Left ventricle myocardium inferior (tissue), 1 donor: ENCODE measurements at regions not wholly inside any gene's neighbourhood (a gene's known extent, or its start where the extent isn't known, plus 50 kb on each side); places are given as distances from the start of the nearest gene placed in this dataset.

ENCODE experiments used
- DNase-seq: peaks from one replicate; pipeline ENCODE4 v3.0.0-alpha.2; 2020
- H3K27ac ChIP-seq: fragments of 200-600 bp; replicated peaks from 2 replicates; pipeline ENCODE4 v1.8.0; 2021
- H3K27me3 ChIP-seq: fragments of 200-600 bp; 2 replicates; pipeline ENCODE4 v1.8.0; 2021; ENCODE audit warnings: low read depth
- H3K36me3 ChIP-seq: fragments of 200-600 bp; 2 replicates; pipeline ENCODE4 v1.8.0; 2021
- H3K4me1 ChIP-seq: fragments of 200-600 bp; 2 replicates; pipeline ENCODE4 v1.8.0; 2021
- H3K4me3 ChIP-seq: fragments of 200-600 bp; 2 replicates; pipeline ENCODE4 v1.8.0; 2021; ENCODE audit warnings: mild to moderate bottlenecking, moderate library complexity
- H3K9me3 ChIP-seq: fragments of 200-600 bp; replicated peaks from 2 replicates; pipeline ENCODE4 v1.8.0; 2021
- CTCF ChIP-seq: fragments of 200-600 bp; IDR thresholded peaks from 2 replicates; pipeline ENCODE4 v1.8.0; 2021; ENCODE audit warnings: antibody characterized with exemption, mild to moderate bottlenecking, borderline replicate concordance
- intact Hi-C: fragments of 100-400 bp; cut with micrococcal nuclease; formaldehyde crosslinking; loops from one replicate; pipeline ENCODE4 v1.11.0; 2022
- donor health status: DM: no; HTN: yes; CAD: no; lungs with severe emphysema.

GRCh38 chr3:144369129-144369879, 397.7 kb downstream of the DIPK2A start:
- peaks cover 49% of the 10 kb centered on the region for H3K9me3 ChIP-seq
- no peaks in the 10 kb centered on the region for H3K36me3 ChIP-seq
- no peak overlapping the region for H3K27ac ChIP-seq

GRCh38 chr3:144375088-144375487, 403.5 kb downstream of the DIPK2A start:
- Histone ChIP-seq H3K36me3 (no peaks in the 10 kb centered on the region), H3K27me3 (no peaks in the 10 kb centered on the region), H3K4me1 (no peaks in the 10 kb centered on the region), H3K4me3 (no peak overlapping the region), H3K9me3 (peaks cover 41% of the 10 kb centered on the region), H3K27ac (no peak overlapping the region)
- no peak for TF ChIP-seq CTCF
- intact Hi-C loops: no loop called here
- no peak for DNase-seq

More at GRCh38 chr3:144369129-144369879, 397.7 kb downstream of the DIPK2A start:
- Histone ChIP-seq H3K4me3 (no peak overlapping the region), H3K4me1 (no peaks in the 10 kb centered on the region), H3K27me3 (no peaks in the 10 kb centered on the region)
- TF ChIP-seq CTCF: no peak
- intact Hi-C loops: no loop called here
- no peak for DNase-seq

GRCh38 chr3:144380849-144381248, 409.2 kb downstream of the DIPK2A start:
- no peak overlapping the region for H3K27ac ChIP-seq
- no peak for TF ChIP-seq CTCF
- DNase-seq: no peak
- no peaks in the 10 kb centered on the region for H3K4me1 ChIP-seq
- no peaks in the 10 kb centered on the region for H3K27me3 ChIP-seq
- intact Hi-C loops: no loop called here
- no peaks in the 10 kb centered on the region for H3K36me3 ChIP-seq
- peaks cover 18% of the 10 kb centered on the region for H3K9me3 ChIP-seq
- no peak overlapping the region for H3K4me3 ChIP-seq

- Histone ChIP-seq H3K4me1 (no peaks in the 10 kb centered on the region), H3K27me3 (no peaks in the 10 kb centered on the region), H3K27ac (no peak overlapping the region), H3K9me3 (peaks cover 16% of the 10 kb centered on the region), H3K4me3 (no peak overlapping the region), H3K36me3 (no peaks in the 10 kb centered on the region)
- intact Hi-C loops: no loop called here
- no peak for DNase-seq
- no peak for TF ChIP-seq CTCF
Measured at GRCh38 chr3:144381607-144382006, 410.0 kb downstream of the DIPK2A start.

- H3K4me3 ChIP-seq: no peak overlapping the region
- DNase-seq: no peak
- TF ChIP-seq CTCF: no peak
- no peaks in the 10 kb centered on the region for H3K4me1 ChIP-seq
- no peaks in the 10 kb centered on the region for H3K36me3 ChIP-seq
- H3K27me3 ChIP-seq: no peaks in the 10 kb centered on the region
- intact Hi-C loops: no loop called here
- no peak overlapping the region for H3K27ac ChIP-seq
- no peaks in the 10 kb centered on the region for H3K9me3 ChIP-seq
Measured at GRCh38 chr3:144384241-144384979, 412.8 kb downstream of the DIPK2A start.
